Transverse colon (tissue), 4 donors: ENCODE measurements at regions not wholly inside any gene's neighbourhood (a gene's known extent, or its start where the extent isn't known, plus 50 kb on each side); places are given as distances from the start of the nearest gene placed in this dataset.
"Not testable (repeated sequence)": the region's sequence is repeated elsewhere in the genome, so short reads cannot be mapped to it uniquely, and the experiment has no call there.

Experiments
- EP300 ChIP-seq: sonication (generic); formaldehyde crosslinking; IDR thresholded peaks from one replicate; pipeline ENCODE4 v1.6.1; 2017; ENCODE audit warnings: antibody characterized with exemption, low read depth
- POLR2A ChIP-seq: fragments of 450-650 bp; IDR thresholded peaks from one replicate; pipeline ENCODE4 v1.6.1; 2016; ENCODE audit warnings: antibody characterized with exemption, mild to moderate bottlenecking, moderate library complexity
- POLR2AphosphoS5 ChIP-seq, 3 donors: sonication (generic); formaldehyde crosslinking; IDR thresholded peaks; one replicate each; pipeline ENCODE4 v1.6.1; 2016; ENCODE audit warnings: antibody characterized with exemption in 3 of 3
- TF ChIP-seq, protein P1 (sequence below), 5 experiments: fragments of 200-600 bp in 3 of 5; fragments of 450-650 bp in 2 of 5; sonication (generic) in 3 of 5; IDR thresholded peaks; 1 replicate in 2 of 5; 2 replicates in 3 of 5; pipeline ENCODE4 v1.5.1; 2016 to 2017; ENCODE audit warnings: antibody characterized with exemption in 5 of 5, inconsistent platforms in 3 of 5, mild to moderate bottlenecking in 2 of 5, moderate library complexity in 1 of 5

- TF ChIP-seq, protein P1, sequence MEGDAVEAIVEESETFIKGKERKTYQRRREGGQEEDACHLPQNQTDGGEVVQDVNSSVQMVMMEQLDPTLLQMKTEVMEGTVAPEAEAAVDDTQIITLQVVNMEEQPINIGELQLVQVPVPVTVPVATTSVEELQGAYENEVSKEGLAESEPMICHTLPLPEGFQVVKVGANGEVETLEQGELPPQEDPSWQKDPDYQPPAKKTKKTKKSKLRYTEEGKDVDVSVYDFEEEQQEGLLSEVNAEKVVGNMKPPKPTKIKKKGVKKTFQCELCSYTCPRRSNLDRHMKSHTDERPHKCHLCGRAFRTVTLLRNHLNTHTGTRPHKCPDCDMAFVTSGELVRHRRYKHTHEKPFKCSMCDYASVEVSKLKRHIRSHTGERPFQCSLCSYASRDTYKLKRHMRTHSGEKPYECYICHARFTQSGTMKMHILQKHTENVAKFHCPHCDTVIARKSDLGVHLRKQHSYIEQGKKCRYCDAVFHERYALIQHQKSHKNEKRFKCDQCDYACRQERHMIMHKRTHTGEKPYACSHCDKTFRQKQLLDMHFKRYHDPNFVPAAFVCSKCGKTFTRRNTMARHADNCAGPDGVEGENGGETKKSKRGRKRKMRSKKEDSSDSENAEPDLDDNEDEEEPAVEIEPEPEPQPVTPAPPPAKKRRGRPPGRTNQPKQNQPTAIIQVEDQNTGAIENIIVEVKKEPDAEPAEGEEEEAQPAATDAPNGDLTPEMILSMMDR (IDR thresholded peaks at IDR 0.05): not testable (repeated sequence)
- TF ChIP-seq POLR2AphosphoS5 (IDR thresholded peaks at IDR 0.05); POLR2A; EP300: not testable (repeated sequence)
These were observed 159.8 kb downstream of the GOLGA6L4 start for GRCh38 chr15:84395384-84395783.
